WTC11 (cell line): ENCODE measurements at regions not wholly inside any gene's neighbourhood (a gene's known extent, or its start where the extent isn't known, plus 50 kb on each side); places are given as distances from the start of the nearest gene placed in this dataset.

Source experiments
- ATAC-seq: fragments of 200-7000 bp; cut with Tn5 transposase; 2 replicates; pipeline ENCODE4 v1.10.0; 2021; ENCODE audit warnings: mild to moderate bottlenecking, moderate library complexity
- CTCF ChIA-PET: fragments of 300-600 bp; sonication (Branson Sonifier 250); formaldehyde crosslinking; loops from one replicate; lab custom pipeline; 2021; ENCODE audit warnings: antibody characterized with exemption; lab: Charles Lee
- POLR2A ChIA-PET: fragments of 350-600 bp; sonication (Branson Sonifier 250); formaldehyde crosslinking; loops from one replicate; lab custom pipeline; 2021; ENCODE audit warnings: antibody characterized with exemption; lab: Charles Lee
- DNase-seq: peaks from one replicate; pipeline ENCODE4 v3.0.0; 2021; ENCODE audit warnings: low spot score
- H3K27ac Mint-ChIP-seq: 2 replicates; pipeline ENCODE4 v1.8.0; 2021; ENCODE audit warnings: mixed read lengths
- H3K27me3 Mint-ChIP-seq: 2 replicates; pipeline ENCODE4 v1.8.0; 2021; ENCODE audit warnings: low read depth, mild to moderate bottlenecking, moderate library complexity, mixed read lengths
- H3K36me3 Mint-ChIP-seq: 2 replicates; pipeline ENCODE4 v1.8.0; 2021; ENCODE audit warnings: mixed read lengths
- H3K4me1 Mint-ChIP-seq: 2 replicates; pipeline ENCODE4 v1.8.0; 2022; ENCODE audit warnings: mixed read lengths
- H3K4me3 Mint-ChIP-seq: 2 replicates; pipeline ENCODE4 v1.8.0; 2021; ENCODE audit warnings: mild to moderate bottlenecking, moderate library complexity, mixed read lengths
- H3K9me3 Mint-ChIP-seq: 2 replicates; pipeline ENCODE4 v1.8.0; 2021; ENCODE audit warnings: mixed read lengths
- ETV6 ChIP-seq: sonication (generic); formaldehyde crosslinking; IDR thresholded peaks from 2 replicates; pipeline ENCODE4 v1.8.1; 2022; ENCODE audit warnings: mild to moderate bottlenecking, missing genetic modification reagents
- GRHL2 ChIP-seq: fragments of 250-450 bp; sonication (Bioruptor Pico); IDR thresholded peaks from 2 replicates; pipeline ENCODE4 v1.8.0; 2022; ENCODE audit warnings: mild to moderate bottlenecking, moderate library complexity; ENCODE audit not compliant: insufficient replicate concordance, severe bottlenecking
- NFE2L1 ChIP-seq: sonication (generic); formaldehyde crosslinking; IDR thresholded peaks from 2 replicates; pipeline ENCODE4 v1.8.1; 2023; ENCODE audit warnings: missing genetic modification reagents
- NR2C2 ChIP-seq: sonication (generic); formaldehyde crosslinking; IDR thresholded peaks from 2 replicates; pipeline ENCODE4 v1.8.0; 2022; ENCODE audit warnings: mild to moderate bottlenecking, missing genetic modification reagents
- TCF7 ChIP-seq: sonication (generic); formaldehyde crosslinking; IDR thresholded peaks from 2 replicates; pipeline ENCODE4 v1.8.0; 2022; ENCODE audit warnings: mild to moderate bottlenecking, low read depth, missing genetic modification reagents, moderate library complexity
- TEAD1 ChIP-seq: sonication (generic); formaldehyde crosslinking; IDR thresholded peaks from 2 replicates; pipeline ENCODE4 v1.8.0; 2022; ENCODE audit warnings: mild to moderate bottlenecking, missing genetic modification reagents
- ZNF232 ChIP-seq: sonication (generic); formaldehyde crosslinking; IDR thresholded peaks from 2 replicates; pipeline ENCODE4 v1.8.0; 2022; ENCODE audit warnings: mild to moderate bottlenecking, missing genetic modification reagents
- ZNF396 ChIP-seq: fragments of 250-450 bp; sonication (Bioruptor Pico); IDR thresholded peaks from 2 replicates; pipeline ENCODE4 v1.8.0; 2021; ENCODE audit warnings: mild to moderate bottlenecking, moderate library complexity, borderline replicate concordance
- ZNF416 ChIP-seq: fragments of 250-450 bp; sonication (Bioruptor Pico); IDR thresholded peaks from 2 replicates; pipeline ENCODE4 v1.9.0; 2021; ENCODE audit warnings: mild to moderate bottlenecking, inconsistent platforms
- TF ChIP-seq, protein P1 (sequence below): fragments of 250-450 bp; sonication (Bioruptor Pico); IDR thresholded peaks from 2 replicates; pipeline ENCODE4 v2.1.2; 2022; ENCODE audit warnings: mild to moderate bottlenecking, moderate library complexity
- TF ChIP-seq, protein P2 (sequence below): sonication (generic); formaldehyde crosslinking; IDR thresholded peaks from 2 replicates; pipeline ENCODE4 v1.8.0; 2022; ENCODE audit warnings: mild to moderate bottlenecking, missing genetic modification reagents
- TF ChIP-seq, protein P3 (sequence below): fragments of 250-450 bp; sonication (Bioruptor Pico); IDR thresholded peaks from 2 replicates; pipeline ENCODE4 v1.9.0; 2021; ENCODE audit warnings: mild to moderate bottlenecking, borderline replicate concordance
- TF ChIP-seq, protein P4 (sequence below): sonication (generic); formaldehyde crosslinking; conservative IDR thresholded peaks from 2 replicates; pipeline ENCODE4 v1.8.1; 2022; ENCODE audit warnings: mild to moderate bottlenecking, missing genetic modification reagents
- TF ChIP-seq, protein P5 (sequence below): fragments of 200-600 bp; IDR thresholded peaks from 2 replicates; pipeline ENCODE4 v1.8.0; 2022; ENCODE audit warnings: antibody characterized with exemption
- TF ChIP-seq, protein P6 (sequence below): sonication (generic); formaldehyde crosslinking; IDR thresholded peaks from 2 replicates; pipeline ENCODE4 v1.8.1; 2022; ENCODE audit warnings: mild to moderate bottlenecking, moderate library complexity, missing genetic modification reagents

DNA sequence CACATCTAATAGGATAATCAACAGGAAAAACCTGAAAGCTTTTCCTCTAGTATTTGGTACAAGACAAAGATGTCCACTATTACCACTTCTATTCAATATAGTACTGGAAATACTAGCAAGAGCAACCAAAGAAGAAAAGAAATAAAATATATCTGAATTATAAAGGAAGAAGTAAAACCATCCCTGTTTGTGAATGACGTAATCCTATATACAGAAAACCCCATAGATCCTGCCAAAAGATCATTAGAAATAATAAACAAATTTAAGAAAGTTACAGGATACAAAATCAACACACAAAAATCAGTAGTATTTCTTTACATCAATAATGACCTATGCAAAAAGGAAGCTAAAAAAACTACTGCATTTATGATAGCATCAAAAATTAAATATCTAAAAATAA lies 1191.3 kb upstream of the C9orf72 start:
- H3K4me3 Mint-ChIP-seq: no peak overlapping the region
- H3K27ac Mint-ChIP-seq: no peak overlapping the region
- DNase-seq: no peak
- TF ChIP-seq, protein P1, sequence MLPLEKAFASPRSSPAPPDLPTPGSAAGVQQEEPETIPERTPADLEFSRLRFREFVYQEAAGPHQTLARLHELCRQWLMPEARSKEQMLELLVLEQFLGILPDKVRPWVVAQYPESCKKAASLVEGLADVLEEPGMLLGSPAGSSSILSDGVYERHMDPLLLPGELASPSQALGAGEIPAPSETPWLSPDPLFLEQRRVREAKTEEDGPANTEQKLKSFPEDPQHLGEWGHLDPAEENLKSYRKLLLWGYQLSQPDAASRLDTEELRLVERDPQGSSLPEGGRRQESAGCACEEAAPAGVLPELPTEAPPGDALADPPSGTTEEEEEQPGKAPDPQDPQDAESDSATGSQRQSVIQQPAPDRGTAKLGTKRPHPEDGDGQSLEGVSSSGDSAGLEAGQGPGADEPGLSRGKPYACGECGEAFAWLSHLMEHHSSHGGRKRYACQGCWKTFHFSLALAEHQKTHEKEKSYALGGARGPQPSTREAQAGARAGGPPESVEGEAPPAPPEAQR (CRISPR knock-in tag): no peak
- TF ChIP-seq ZNF416 (CRISPR knock-in tag): no peak
- TF ChIP-seq, all 79 proteins: peak for 0
- ATAC-seq: no peak
- Mint-ChIP-seq H3K4me1 (peaks cover 23% of the 10 kb centered on the region), H3K27me3 (no peaks in the 10 kb centered on the region), H3K36me3 (peaks cover 4% of the 10 kb centered on the region), H3K9me3 (peaks cover 14% of the 10 kb centered on the region)
- ChIA-PET CTCF (no interaction called here), POLR2A (no interaction called here)

DNA sequence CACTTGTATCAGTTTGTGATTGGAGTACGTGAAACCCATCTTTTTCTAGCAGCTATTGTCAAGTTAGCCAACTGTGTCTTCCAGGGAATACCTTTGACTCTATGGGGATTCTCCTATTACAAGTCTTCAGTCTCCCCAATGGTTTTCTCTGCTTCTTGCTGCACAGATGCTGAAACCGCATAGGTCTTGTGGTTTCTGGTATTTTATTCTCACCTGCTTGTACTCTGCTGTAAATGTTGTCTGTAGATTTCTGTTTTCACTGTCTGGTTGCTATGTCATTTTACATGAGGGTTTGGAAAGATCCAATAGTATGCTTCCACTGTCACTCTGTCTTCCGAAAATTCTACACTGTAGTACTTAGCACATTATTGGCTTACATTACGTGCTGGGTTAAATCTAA lies 1196.9 kb upstream of the C9orf72 start:
- ATAC-seq: no peak
- no peak for DNase-seq
- H3K4me1 Mint-ChIP-seq: peaks cover 24% of the 10 kb centered on the region
- no peaks in the 10 kb centered on the region for H3K27me3 Mint-ChIP-seq
- H3K36me3 Mint-ChIP-seq: peaks cover 4% of the 10 kb centered on the region
- CTCF ChIA-PET: no interaction called here
- POLR2A ChIA-PET: no interaction called here
- no peak overlapping the region for H3K27ac Mint-ChIP-seq
- no peak overlapping the region for H3K4me3 Mint-ChIP-seq
- TF ChIP-seq, protein P2, sequence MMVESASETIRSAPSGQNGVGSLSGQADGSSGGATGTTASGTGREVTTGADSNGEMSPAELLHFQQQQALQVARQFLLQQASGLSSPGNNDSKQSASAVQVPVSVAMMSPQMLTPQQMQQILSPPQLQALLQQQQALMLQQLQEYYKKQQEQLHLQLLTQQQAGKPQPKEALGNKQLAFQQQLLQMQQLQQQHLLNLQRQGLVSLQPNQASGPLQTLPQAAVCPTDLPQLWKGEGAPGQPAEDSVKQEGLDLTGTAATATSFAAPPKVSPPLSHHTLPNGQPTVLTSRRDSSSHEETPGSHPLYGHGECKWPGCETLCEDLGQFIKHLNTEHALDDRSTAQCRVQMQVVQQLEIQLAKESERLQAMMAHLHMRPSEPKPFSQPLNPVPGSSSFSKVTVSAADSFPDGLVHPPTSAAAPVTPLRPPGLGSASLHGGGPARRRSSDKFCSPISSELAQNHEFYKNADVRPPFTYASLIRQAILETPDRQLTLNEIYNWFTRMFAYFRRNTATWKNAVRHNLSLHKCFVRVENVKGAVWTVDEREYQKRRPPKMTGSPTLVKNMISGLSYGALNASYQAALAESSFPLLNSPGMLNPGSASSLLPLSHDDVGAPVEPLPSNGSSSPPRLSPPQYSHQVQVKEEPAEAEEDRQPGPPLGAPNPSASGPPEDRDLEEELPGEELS (CRISPR knock-in tag): no peak
- TF ChIP-seq, protein P3, sequence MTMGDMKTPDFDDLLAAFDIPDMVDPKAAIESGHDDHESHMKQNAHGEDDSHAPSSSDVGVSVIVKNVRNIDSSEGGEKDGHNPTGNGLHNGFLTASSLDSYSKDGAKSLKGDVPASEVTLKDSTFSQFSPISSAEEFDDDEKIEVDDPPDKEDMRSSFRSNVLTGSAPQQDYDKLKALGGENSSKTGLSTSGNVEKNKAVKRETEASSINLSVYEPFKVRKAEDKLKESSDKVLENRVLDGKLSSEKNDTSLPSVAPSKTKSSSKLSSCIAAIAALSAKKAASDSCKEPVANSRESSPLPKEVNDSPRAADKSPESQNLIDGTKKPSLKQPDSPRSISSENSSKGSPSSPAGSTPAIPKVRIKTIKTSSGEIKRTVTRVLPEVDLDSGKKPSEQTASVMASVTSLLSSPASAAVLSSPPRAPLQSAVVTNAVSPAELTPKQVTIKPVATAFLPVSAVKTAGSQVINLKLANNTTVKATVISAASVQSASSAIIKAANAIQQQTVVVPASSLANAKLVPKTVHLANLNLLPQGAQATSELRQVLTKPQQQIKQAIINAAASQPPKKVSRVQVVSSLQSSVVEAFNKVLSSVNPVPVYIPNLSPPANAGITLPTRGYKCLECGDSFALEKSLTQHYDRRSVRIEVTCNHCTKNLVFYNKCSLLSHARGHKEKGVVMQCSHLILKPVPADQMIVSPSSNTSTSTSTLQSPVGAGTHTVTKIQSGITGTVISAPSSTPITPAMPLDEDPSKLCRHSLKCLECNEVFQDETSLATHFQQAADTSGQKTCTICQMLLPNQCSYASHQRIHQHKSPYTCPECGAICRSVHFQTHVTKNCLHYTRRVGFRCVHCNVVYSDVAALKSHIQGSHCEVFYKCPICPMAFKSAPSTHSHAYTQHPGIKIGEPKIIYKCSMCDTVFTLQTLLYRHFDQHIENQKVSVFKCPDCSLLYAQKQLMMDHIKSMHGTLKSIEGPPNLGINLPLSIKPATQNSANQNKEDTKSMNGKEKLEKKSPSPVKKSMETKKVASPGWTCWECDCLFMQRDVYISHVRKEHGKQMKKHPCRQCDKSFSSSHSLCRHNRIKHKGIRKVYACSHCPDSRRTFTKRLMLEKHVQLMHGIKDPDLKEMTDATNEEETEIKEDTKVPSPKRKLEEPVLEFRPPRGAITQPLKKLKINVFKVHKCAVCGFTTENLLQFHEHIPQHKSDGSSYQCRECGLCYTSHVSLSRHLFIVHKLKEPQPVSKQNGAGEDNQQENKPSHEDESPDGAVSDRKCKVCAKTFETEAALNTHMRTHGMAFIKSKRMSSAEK (CRISPR knock-in tag): no peak
- TF ChIP-seq, protein P4, sequence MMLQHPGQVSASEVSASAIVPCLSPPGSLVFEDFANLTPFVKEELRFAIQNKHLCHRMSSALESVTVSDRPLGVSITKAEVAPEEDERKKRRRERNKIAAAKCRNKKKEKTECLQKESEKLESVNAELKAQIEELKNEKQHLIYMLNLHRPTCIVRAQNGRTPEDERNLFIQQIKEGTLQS: no peak
- TF ChIP-seq NR2C2 (CRISPR knock-in tag): no peak
- TF ChIP-seq ZNF396 (CRISPR knock-in tag): no peak
- TF ChIP-seq TCF7 (CRISPR knock-in tag): no peak
- TF ChIP-seq NFE2L1: no peak
- no peak for TF ChIP-seq GRHL2 (CRISPR knock-in tag)
- TF ChIP-seq, protein P5, sequence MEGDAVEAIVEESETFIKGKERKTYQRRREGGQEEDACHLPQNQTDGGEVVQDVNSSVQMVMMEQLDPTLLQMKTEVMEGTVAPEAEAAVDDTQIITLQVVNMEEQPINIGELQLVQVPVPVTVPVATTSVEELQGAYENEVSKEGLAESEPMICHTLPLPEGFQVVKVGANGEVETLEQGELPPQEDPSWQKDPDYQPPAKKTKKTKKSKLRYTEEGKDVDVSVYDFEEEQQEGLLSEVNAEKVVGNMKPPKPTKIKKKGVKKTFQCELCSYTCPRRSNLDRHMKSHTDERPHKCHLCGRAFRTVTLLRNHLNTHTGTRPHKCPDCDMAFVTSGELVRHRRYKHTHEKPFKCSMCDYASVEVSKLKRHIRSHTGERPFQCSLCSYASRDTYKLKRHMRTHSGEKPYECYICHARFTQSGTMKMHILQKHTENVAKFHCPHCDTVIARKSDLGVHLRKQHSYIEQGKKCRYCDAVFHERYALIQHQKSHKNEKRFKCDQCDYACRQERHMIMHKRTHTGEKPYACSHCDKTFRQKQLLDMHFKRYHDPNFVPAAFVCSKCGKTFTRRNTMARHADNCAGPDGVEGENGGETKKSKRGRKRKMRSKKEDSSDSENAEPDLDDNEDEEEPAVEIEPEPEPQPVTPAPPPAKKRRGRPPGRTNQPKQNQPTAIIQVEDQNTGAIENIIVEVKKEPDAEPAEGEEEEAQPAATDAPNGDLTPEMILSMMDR: no peak
- peaks cover 9% of the 10 kb centered on the region for H3K9me3 Mint-ChIP-seq

DNA sequence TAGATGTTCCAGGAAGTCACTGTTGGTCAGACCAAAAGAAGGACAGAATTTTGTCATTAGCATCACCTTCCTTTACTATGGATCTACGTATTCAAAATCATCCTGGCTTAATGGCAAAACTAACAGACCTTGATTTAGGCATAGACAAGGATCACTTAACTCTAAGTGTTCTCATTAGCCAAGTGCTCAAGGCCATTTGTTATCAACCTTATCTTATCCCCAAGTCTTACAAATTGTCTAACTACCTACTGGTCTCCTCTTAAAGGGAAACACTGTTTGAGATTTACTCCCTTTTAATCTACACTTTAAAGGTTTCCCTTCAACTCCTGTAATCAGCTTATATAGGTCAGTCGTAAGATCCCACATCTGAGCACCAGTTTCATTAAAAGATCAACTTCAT lies 1197.5 kb upstream of the C9orf72 start:
- no peak for ATAC-seq
- Mint-ChIP-seq H3K27ac (no peak overlapping the region), H3K27me3 (peaks cover 3% of the 10 kb centered on the region; the same call in 1 of the 2 replicates), H3K4me3 (no peak overlapping the region), H3K36me3 (no peaks in the 10 kb centered on the region), H3K4me1 (peaks cover 22% of the 10 kb centered on the region), H3K9me3 (peaks cover 3% of the 10 kb centered on the region; the same call in 1 of the 2 replicates)
- ChIA-PET CTCF (no interaction called here), POLR2A (interaction anchor here (0.7 kb wide), 1 partner anchor 256 kb away, joined by 4 read pairs; no protein-coding TSS in a partner anchor)
- no peak for DNase-seq
- TF ChIP-seq ZNF232 (CRISPR knock-in tag) (no peak), TEAD1 (no peak), ETV6 (no peak), TCF7 (CRISPR knock-in tag) (no peak)
- TF ChIP-seq, protein P5: no peak
- TF ChIP-seq, protein P6, sequence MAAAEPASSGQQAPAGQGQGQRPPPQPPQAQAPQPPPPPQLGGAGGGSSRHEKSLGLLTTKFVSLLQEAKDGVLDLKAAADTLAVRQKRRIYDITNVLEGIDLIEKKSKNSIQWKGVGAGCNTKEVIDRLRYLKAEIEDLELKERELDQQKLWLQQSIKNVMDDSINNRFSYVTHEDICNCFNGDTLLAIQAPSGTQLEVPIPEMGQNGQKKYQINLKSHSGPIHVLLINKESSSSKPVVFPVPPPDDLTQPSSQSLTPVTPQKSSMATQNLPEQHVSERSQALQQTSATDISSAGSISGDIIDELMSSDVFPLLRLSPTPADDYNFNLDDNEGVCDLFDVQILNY (CRISPR knock-in tag): no peak
